ENCODE measurements at regions not wholly inside any gene's neighbourhood (a gene's known extent, or its start where the extent isn't known, plus 50 kb on each side); places are given as distances from the start of the nearest gene placed in this dataset.

DNA sequence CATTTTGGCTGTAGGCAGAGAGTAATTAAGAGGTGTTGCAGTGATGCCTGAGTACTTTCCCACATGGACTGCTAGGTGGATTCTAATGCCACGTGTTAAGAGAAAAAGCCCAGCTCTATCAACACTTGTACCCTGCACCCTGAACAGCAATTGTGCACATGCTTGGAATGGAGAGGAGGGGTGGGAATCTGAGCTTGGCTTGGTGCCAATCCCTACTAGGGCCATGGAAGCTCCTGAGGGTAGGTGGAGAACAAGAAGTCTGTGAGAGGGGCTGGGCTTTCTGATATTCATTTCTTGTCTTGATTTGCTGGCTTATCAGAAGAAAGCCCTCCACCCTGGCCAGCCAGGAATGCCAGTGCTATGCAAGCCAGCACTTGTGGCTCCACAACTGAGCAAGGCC lies 292.2 kb downstream of the KCNS3 start:
- TF ChIP-seq, protein P1, sequence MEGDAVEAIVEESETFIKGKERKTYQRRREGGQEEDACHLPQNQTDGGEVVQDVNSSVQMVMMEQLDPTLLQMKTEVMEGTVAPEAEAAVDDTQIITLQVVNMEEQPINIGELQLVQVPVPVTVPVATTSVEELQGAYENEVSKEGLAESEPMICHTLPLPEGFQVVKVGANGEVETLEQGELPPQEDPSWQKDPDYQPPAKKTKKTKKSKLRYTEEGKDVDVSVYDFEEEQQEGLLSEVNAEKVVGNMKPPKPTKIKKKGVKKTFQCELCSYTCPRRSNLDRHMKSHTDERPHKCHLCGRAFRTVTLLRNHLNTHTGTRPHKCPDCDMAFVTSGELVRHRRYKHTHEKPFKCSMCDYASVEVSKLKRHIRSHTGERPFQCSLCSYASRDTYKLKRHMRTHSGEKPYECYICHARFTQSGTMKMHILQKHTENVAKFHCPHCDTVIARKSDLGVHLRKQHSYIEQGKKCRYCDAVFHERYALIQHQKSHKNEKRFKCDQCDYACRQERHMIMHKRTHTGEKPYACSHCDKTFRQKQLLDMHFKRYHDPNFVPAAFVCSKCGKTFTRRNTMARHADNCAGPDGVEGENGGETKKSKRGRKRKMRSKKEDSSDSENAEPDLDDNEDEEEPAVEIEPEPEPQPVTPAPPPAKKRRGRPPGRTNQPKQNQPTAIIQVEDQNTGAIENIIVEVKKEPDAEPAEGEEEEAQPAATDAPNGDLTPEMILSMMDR (IDR thresholded peaks at IDR 0.05) = no peak
- TF ChIP-seq POLR2A (IDR thresholded peaks at IDR 0.05) = no peak
- H3K4me1 ChIP-seq = no peaks in the 10 kb centered on the region
- DNase-seq = no peak
- no peaks in the 10 kb centered on the region for H3K36me3 ChIP-seq (ENCODE audit: low read depth, missing control alignments)
- intact Hi-C loops (cut with DNase I; ENCODE audit: low total_unique reads) = no loop called here
- no peak overlapping the region for H3K4me3 ChIP-seq
- H3K27me3 ChIP-seq = no peaks in the 10 kb centered on the region
- 86 to 100% methylated on average over 1 of the region's 1 CpG for WGBS, 2 donors
- H3K27ac ChIP-seq = no peak overlapping the region
- no peaks in the 10 kb centered on the region for H3K9me3 ChIP-seq

DNA sequence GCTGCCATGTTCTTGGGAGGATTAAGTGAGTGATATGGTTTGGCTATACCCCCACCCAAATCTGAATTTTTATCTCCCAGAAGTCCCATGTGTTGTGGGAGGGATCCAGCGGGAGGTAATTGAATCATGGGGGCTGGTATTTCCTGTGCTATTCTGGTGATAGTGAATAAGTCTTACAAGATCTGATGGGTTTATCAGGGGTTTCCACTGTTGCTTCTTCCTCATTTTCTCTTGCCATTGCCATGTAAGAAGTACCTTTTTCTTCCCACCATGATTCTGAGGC lies 291.4 kb downstream of the KCNS3 start:
- no peak overlapping the region for H3K4me3 ChIP-seq
- H3K4me1 ChIP-seq = no peaks in the 10 kb centered on the region
- no peak overlapping the region for H3K27ac ChIP-seq
- TF ChIP-seq, protein P1 (IDR thresholded peaks at IDR 0.05) = no peak
- no peak for TF ChIP-seq POLR2A (IDR thresholded peaks at IDR 0.05)
- 87 to 88% methylated on average over 1 of the region's 1 CpG for WGBS, 2 donors
- H3K9me3 ChIP-seq = no peaks in the 10 kb centered on the region
- no peaks in the 10 kb centered on the region for H3K27me3 ChIP-seq
- DNase-seq = no peak
- intact Hi-C loops (cut with DNase I; ENCODE audit: low total_unique reads) = no loop called here
- no peaks in the 10 kb centered on the region for H3K36me3 ChIP-seq (ENCODE audit: low read depth, missing control alignments)

DNA sequence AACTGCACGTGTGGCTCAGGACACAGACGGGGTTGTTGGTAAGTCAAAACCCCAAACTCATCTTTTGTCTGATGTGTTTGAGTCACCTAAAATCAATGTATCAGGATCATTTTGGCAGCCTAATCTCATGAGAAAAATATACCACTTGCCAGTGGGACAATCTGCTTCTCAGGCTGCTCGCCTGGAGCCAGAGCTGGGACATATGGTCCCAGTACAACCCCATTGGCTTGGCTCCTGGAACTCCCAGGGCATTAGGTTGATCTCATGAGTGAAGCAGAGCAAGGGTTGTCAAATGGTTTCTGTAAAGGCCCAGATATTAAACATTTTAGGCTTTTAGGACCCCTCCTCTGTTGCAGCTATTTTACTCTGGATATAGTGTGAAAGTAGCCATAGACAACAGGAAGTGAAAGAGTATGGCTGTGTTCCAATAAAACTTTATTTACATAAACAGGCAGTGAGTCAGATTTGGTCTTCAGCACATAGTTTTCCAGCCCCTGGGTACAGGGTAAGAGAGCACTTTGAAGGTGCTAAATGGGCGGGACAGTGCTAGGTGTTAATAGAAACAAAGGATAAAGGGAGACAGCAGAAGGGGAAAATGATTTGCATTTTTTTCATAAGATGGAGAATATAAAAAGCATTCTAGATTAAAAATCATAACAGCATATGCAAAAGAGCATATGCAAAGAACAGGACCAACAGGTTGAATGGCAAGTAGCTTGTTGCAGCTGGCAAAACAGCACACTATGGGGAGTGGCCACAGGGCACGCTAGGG lies 290.8 kb downstream of the KCNS3 start:
- 77 to 96% methylated on average over 5 of the region's 5 CpGs for WGBS, 2 donors
- no peak overlapping the region for H3K4me3 ChIP-seq
- no peak for DNase-seq
- TF ChIP-seq, protein P1 (IDR thresholded peaks at IDR 0.05) = no peak
- TF ChIP-seq POLR2A (IDR thresholded peaks at IDR 0.05) = no peak
- no peaks in the 10 kb centered on the region for H3K9me3 ChIP-seq
- H3K4me1 ChIP-seq = no peaks in the 10 kb centered on the region
- H3K27me3 ChIP-seq = no peaks in the 10 kb centered on the region
- no peak overlapping the region for H3K27ac ChIP-seq
- intact Hi-C loops (cut with DNase I; ENCODE audit: low total_unique reads) = no loop called here
- H3K36me3 ChIP-seq (ENCODE audit: low read depth, missing control alignments) = no peaks in the 10 kb centered on the region

DNA sequence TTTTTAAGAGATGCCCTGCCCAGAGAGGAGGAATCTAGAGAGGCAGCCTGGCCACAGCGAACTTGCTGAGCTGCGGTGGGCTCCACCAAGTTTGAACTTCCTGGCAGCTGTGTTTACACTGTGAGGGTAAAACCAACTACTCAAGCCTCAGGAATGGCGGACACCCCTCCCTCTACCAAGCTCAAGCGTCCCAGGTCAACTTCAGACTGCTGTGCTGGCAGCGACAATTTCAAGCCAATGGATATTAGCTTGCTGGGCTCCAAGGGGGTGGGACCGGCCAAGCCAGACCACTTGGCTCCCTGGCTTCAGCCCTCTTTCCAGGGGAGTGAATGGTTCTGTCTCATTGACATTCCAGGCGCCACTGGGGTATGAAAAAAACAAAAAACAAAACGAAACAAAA lies 289.4 kb downstream of the KCNS3 start:
- H3K27me3 ChIP-seq = no peaks in the 10 kb centered on the region
- no peaks in the 10 kb centered on the region for H3K4me1 ChIP-seq
- no peaks in the 10 kb centered on the region for H3K9me3 ChIP-seq
- H3K36me3 ChIP-seq (ENCODE audit: low read depth, missing control alignments) = no peaks in the 10 kb centered on the region
- TF ChIP-seq, protein P1 (IDR thresholded peaks at IDR 0.05) = no peak
- TF ChIP-seq POLR2A (IDR thresholded peaks at IDR 0.05) = no peak
- H3K4me3 ChIP-seq = no peak overlapping the region
- H3K27ac ChIP-seq = no peak overlapping the region
- intact Hi-C loops (cut with DNase I; ENCODE audit: low total_unique reads) = no loop called here
- 90% methylated on average over 8 of the region's 8 CpGs for WGBS, 2 donors
- no peak for DNase-seq

DNA sequence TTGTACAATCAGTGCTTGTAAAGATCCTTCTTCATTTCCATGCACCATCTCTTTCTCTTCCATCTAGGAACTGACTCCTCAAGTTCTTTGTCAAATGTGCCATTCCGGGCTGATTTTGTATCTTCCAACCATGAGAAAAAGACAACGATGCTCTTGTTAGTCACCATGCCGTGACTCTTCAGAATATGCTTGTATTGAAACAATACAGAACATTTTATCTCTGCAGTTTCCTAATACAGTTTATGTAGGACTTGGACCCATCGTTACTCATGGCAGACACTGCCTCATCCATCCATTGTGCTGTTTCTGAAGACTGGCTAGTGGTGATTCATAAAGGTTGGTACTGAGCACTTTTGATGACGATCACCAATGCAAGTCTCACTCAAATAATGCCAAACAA lies 283.2 kb downstream of the KCNS3 start:
- 72 to 84% methylated on average over 5 of the region's 5 CpGs for WGBS, 2 donors
- no peaks in the 10 kb centered on the region for H3K27me3 ChIP-seq

More for the DNA sequence above, 283.2 kb downstream of the KCNS3 start:
- Histone ChIP-seq H3K4me3 (no peak overlapping the region), H3K4me1 (no peaks in the 10 kb centered on the region), H3K36me3 (ENCODE audit: low read depth, missing control alignments) (no peaks in the 10 kb centered on the region), H3K9me3 (no peaks in the 10 kb centered on the region), H3K27ac (no peak overlapping the region)
- no peak for TF ChIP-seq POLR2A (IDR thresholded peaks at IDR 0.05)
- TF ChIP-seq, protein P1 (IDR thresholded peaks at IDR 0.05) = no peak
- DNase-seq = no peak
- intact Hi-C loops (cut with DNase I; ENCODE audit: low total_unique reads) = no loop called here

All from testis (tissue), 2 donors.